H1 (cell line): ENCODE measurements at regions not wholly inside any gene's neighbourhood (a gene's known extent, or its start where the extent isn't known, plus 50 kb on each side); places are given as distances from the start of the nearest gene placed in this dataset.

Experiments used
- CTCF ChIA-PET: fragments of 300-600 bp; sonication (Branson Sonifier 250); formaldehyde crosslinking; loops from one replicate; lab custom pipeline; 2021; ENCODE audit not compliant: partially characterized antibody; lab: Charles Lee
- POLR2A ChIA-PET: fragments of 300-600 bp; sonication (Branson Sonifier 250); formaldehyde crosslinking; loops from one replicate; lab custom pipeline; 2021; ENCODE audit warnings: inconsistent platforms; ENCODE audit not compliant: partially characterized antibody; lab: Charles Lee
- DNase-seq, 2 experiments: peaks; one replicate each; pipeline versions ENCODE4 v3.0.0 to v3.0.0-alpha.2; 2010 to 2022; ENCODE audit warnings: low spot score in 2 of 2, low read depth in 1 of 2, mixed read lengths in 1 of 2
- FAIRE-seq: peaks from 2 replicates; lab custom pipeline; 2011; peaks lifted over from hg19 to GRCh38; lab: Jason Lieb, UNC
- H2AFZ ChIP-seq: 2 replicates; pipeline ENCODE4 v1.8.1; 2012; ENCODE audit warnings: low read length, inconsistent platforms
- H2AK5ac ChIP-seq: 2 replicates; pipeline ENCODE4 v1.6.1; 2013; ENCODE audit warnings: low read depth, low read length
- H2BK120ac ChIP-seq: replicated peaks from 2 replicates; pipeline ENCODE3; 2013; ENCODE audit warnings: low read depth, low read length, inconsistent platforms
- H2BK12ac ChIP-seq: 2 replicates; pipeline ENCODE4 v1.6.1; 2013; ENCODE audit warnings: low read depth, low read length
- H2BK15ac ChIP-seq: 2 replicates; pipeline ENCODE4 v1.6.1; 2013; ENCODE audit warnings: low read length
- H2BK20ac ChIP-seq: 2 replicates; pipeline ENCODE4 v1.6.1; 2013; ENCODE audit warnings: low read length
- H2BK5ac ChIP-seq: 2 replicates; pipeline ENCODE4 v1.6.1; 2013; ENCODE audit warnings: low read depth, low read length
- H3K14ac ChIP-seq: 2 replicates; pipeline ENCODE4 v1.6.1; 2013; ENCODE audit warnings: inconsistent platforms; ENCODE audit not compliant: insufficient read length
- H3K18ac ChIP-seq: 2 replicates; pipeline ENCODE4 v1.6.1; 2013; ENCODE audit warnings: low read length; ENCODE audit errors: extremely low read depth
- H3K23ac ChIP-seq: 2 replicates; pipeline ENCODE4 v1.6.1; 2013; ENCODE audit warnings: inconsistent platforms; ENCODE audit not compliant: insufficient read length
- H3K23me2 ChIP-seq: 2 replicates; pipeline ENCODE4 v1.6.1; 2013; ENCODE audit warnings: low read depth, low read length
- H3K27ac ChIP-seq: 2 replicates; pipeline ENCODE4 v1.6.1; 2011; ENCODE audit warnings: low read depth, low read length, inconsistent platforms
- H3K27me3 ChIP-seq, 4 experiments: replicated peaks in 1 of 4; 1 replicate in 1 of 4; 2 replicates in 3 of 4; pipeline versions ENCODE4 v1.6.1 to v1.8.1; 2011 to 2013; ENCODE audit warnings: low read length in 3 of 4, mild to moderate bottlenecking in 3 of 4, inconsistent platforms in 2 of 4, mixed read lengths in 2 of 4, moderate library complexity in 1 of 4; ENCODE audit not compliant: control insufficient read depth in 3 of 4, insufficient read depth in 3 of 4; ENCODE audit errors: extremely low read depth in 1 of 4
- H3K36me3 ChIP-seq, 4 experiments: 2 replicates each; pipeline versions ENCODE4 v1.6.1 to v1.8.1; 2011 to 2013; ENCODE audit warnings: mild to moderate bottlenecking in 4 of 4, low read length in 3 of 4, moderate library complexity in 2 of 4, control low read depth in 1 of 4, inconsistent platforms in 1 of 4; ENCODE audit not compliant: insufficient read depth in 4 of 4, control insufficient read depth in 2 of 4
- H3K4ac ChIP-seq: replicated peaks from 2 replicates; pipeline ENCODE3; 2013; ENCODE audit warnings: low read length, low read depth, mixed read lengths, inconsistent platforms; ENCODE audit not compliant: insufficient read length
- H3K4me1 ChIP-seq, 4 experiments: replicated peaks in 1 of 4; 1 replicate in 1 of 4; 2 replicates in 3 of 4; pipeline versions ENCODE4 v1.6.1 to v1.8.1; 2011 to 2013; ENCODE audit warnings: low read length in 3 of 4, inconsistent platforms in 2 of 4, mixed read lengths in 1 of 4; ENCODE audit not compliant: insufficient read depth in 4 of 4, control insufficient read depth in 3 of 4
- H3K4me2 ChIP-seq, 2 experiments: 2 replicates each; pipeline versions ENCODE4 v1.6.1 to v1.8.1; 2011 to 2013; ENCODE audit warnings: low read depth in 2 of 2, low read length in 2 of 2, control low read depth in 1 of 2, inconsistent platforms in 1 of 2, mild to moderate bottlenecking in 1 of 2; ENCODE audit not compliant: insufficient read depth in 1 of 2
- H3K4me3 ChIP-seq, 4 experiments: fragments of 200-600, 300-600 bp in 1 of 4; sonication (generic), shearing (Covaris generic), sonication (Bioruptor Twin) in 1 of 4; 2 replicates each; pipeline versions ENCODE4 v1.5.1 to v1.8.1; 2011 to 2016; ENCODE audit warnings: low read length in 4 of 4, low read depth in 3 of 4, control low read depth in 2 of 4, inconsistent platforms in 2 of 4, mild to moderate bottlenecking in 2 of 4, mixed read lengths in 1 of 4, moderate library complexity in 1 of 4; ENCODE audit not compliant: insufficient read depth in 2 of 4; ENCODE audit errors: extremely low read depth in 1 of 4
- H3K56ac ChIP-seq: replicated peaks from 2 replicates; pipeline ENCODE3; 2013; ENCODE audit warnings: low read depth, mild to moderate bottlenecking, mixed read lengths, low read length, inconsistent platforms; ENCODE audit not compliant: insufficient read length
- H3K79me1 ChIP-seq: 2 replicates; pipeline ENCODE4 v1.6.1; 2013; ENCODE audit warnings: low read depth, low read length, control low read depth
- H3K79me2 ChIP-seq, 2 experiments: 2 replicates each; pipeline versions ENCODE4 v1.6.1 to v1.8.1; 2012 to 2013; ENCODE audit warnings: low read length in 2 of 2, mild to moderate bottlenecking in 2 of 2, inconsistent platforms in 1 of 2; ENCODE audit not compliant: insufficient read depth in 2 of 2, control insufficient read depth in 1 of 2
- H3K9ac ChIP-seq, 4 experiments: replicated peaks in 1 of 4; 1 replicate in 1 of 4; 2 replicates in 3 of 4; pipeline versions ENCODE4 v1.6.1 to v1.8.1; 2011 to 2013; ENCODE audit warnings: low read depth in 3 of 4, low read length in 3 of 4, control low read depth in 2 of 4, mild to moderate bottlenecking in 2 of 4, moderate library complexity in 2 of 4, inconsistent platforms in 1 of 4; ENCODE audit errors: extremely low read depth in 1 of 4
- H3K9me3 ChIP-seq, 2 experiments: 2 replicates each; pipeline versions ENCODE4 v1.6.1 to v1.8.1; 2012 to 2013; ENCODE audit warnings: mild to moderate bottlenecking in 2 of 2, moderate library complexity in 2 of 2, control low read depth in 1 of 2, inconsistent platforms in 1 of 2, low read depth in 1 of 2, low read length in 1 of 2, mixed read lengths in 1 of 2; ENCODE audit not compliant: insufficient read depth in 2 of 2
- H4K20me1 ChIP-seq, 2 experiments: replicated peaks in 1 of 2; 2 replicates each; pipeline versions ENCODE3 to v1.8.1; 2011 to 2013; ENCODE audit warnings: inconsistent platforms in 2 of 2, low read length in 2 of 2, mild to moderate bottlenecking in 1 of 2; ENCODE audit not compliant: insufficient read depth in 2 of 2, control insufficient read depth in 1 of 2
- H4K5ac ChIP-seq: 2 replicates; pipeline ENCODE4 v1.6.1; 2013; ENCODE audit warnings: low read length, low read depth, mixed read lengths, inconsistent platforms; ENCODE audit not compliant: insufficient read length
- H4K8ac ChIP-seq: 2 replicates; pipeline ENCODE4 v1.8.0; 2013; ENCODE audit warnings: mild to moderate bottlenecking, moderate library complexity, low read length, inconsistent platforms; ENCODE audit not compliant: insufficient read depth; ENCODE audit errors: extremely low read depth
- H4K91ac ChIP-seq: replicated peaks from 2 replicates; pipeline ENCODE3; 2013; ENCODE audit warnings: low read length, mixed read lengths, inconsistent platforms; ENCODE audit not compliant: insufficient read length
- CEBPB ChIP-seq: IDR thresholded peaks from 2 replicates; pipeline ENCODE4 v1.6.1; 2012; ENCODE audit warnings: low read depth, low read length
- CHD2 ChIP-seq: IDR thresholded peaks from 2 replicates; pipeline ENCODE4 v1.6.1; 2012; ENCODE audit warnings: low read length, improper control_type of control experiment
- CTBP2 ChIP-seq: IDR thresholded peaks from 2 replicates; pipeline ENCODE4 v1.7.0; 2011; ENCODE audit warnings: borderline replicate concordance, mild to moderate bottlenecking, moderate library complexity, mixed read lengths, low read length; ENCODE audit not compliant: insufficient read depth, insufficient read length
- GABPA ChIP-seq: IDR thresholded peaks from 2 replicates; pipeline ENCODE4 v1.6.1; 2011; ENCODE audit warnings: mild to moderate bottlenecking, low read length, moderate library complexity, borderline replicate concordance; ENCODE audit not compliant: insufficient read depth
- KDM5A ChIP-seq: fragments of 200-600 bp; IDR thresholded peaks from 2 replicates; pipeline ENCODE4 v1.7.1; 2012; ENCODE audit warnings: mild to moderate bottlenecking, low read length, inconsistent platforms, mixed read lengths
- NANOG ChIP-seq: IDR thresholded peaks from 2 replicates; pipeline ENCODE4 v1.6.1; 2011; ENCODE audit warnings: low read length, low read depth, mild to moderate bottlenecking, inconsistent platforms; ENCODE audit not compliant: insufficient read depth, poor library complexity, severe bottlenecking
- POLR2AphosphoS5 ChIP-seq: IDR thresholded peaks from 2 replicates; pipeline ENCODE4 v1.6.1; 2011; ENCODE audit warnings: low read depth, low read length
- RNF2 ChIP-seq: fragments of 200-900, 300-1000 bp; sonication (generic); IDR thresholded peaks from 2 replicates; pipeline ENCODE4 v1.7.1; 2016; ENCODE audit warnings: borderline replicate concordance, low read depth, mild to moderate bottlenecking, antibody characterized with exemption, low read length; ENCODE audit not compliant: poor library complexity, severe bottlenecking; ENCODE audit errors: missing control alignments
- SIN3A ChIP-seq, 2 experiments: IDR thresholded peaks in 1 of 2; conservative IDR thresholded peaks in 1 of 2; 2 replicates each; pipeline ENCODE4 v1.6.1; 2011 to 2012; ENCODE audit warnings: low read length in 2 of 2, improper control_type of control experiment in 1 of 2, low read depth in 1 of 2, mild to moderate bottlenecking in 1 of 2
- TAF7 ChIP-seq: optimal IDR thresholded peaks from 2 replicates; pipeline ENCODE3; 2011; ENCODE audit warnings: low read depth, mild to moderate bottlenecking, inconsistent platforms, low read length, moderate library complexity, borderline replicate concordance
- TEAD4 ChIP-seq: IDR thresholded peaks from 2 replicates; pipeline ENCODE4 v1.6.1; 2012; ENCODE audit warnings: low read depth, low read length, inconsistent platforms, mixed read lengths
- WGBS, 2 experiments: shearing (Covaris generic) in 1 of 2; methylation state at CpG; one replicate each; pipeline versions ENCODE4 v1.1.6 to v1.1.7; 2013 to 2015; ENCODE audit warnings: low lambda C conversion rate in 2 of 2, mixed read lengths in 2 of 2, inconsistent platforms in 1 of 2, low coverage in 1 of 2, missing lambda C conversion rate in 1 of 2; ENCODE audit not compliant: insufficient replicate concordance in 2 of 2, insufficient coverage in 1 of 2, insufficient read length in 1 of 2; ENCODE audit errors: extremely low coverage in 1 of 2, missing lambda C conversion rate in 1 of 2; 5-methylcytosine and 5-hydroxymethylcytosine counted together

- H3K79me1 ChIP-seq, result no peaks in the 10 kb centered on the region
- H3K36me3 ChIP-seq, result no peaks in the 10 kb centered on the region
- no peaks in the 10 kb centered on the region for H3K23me2 ChIP-seq
- no peak overlapping the region for H3K56ac ChIP-seq
- ChIA-PET POLR2A (no interaction called here), CTCF (interaction anchor here (0.6 to 1.5 kb wide), 2 partner anchors 19 to 23 kb away, joined by 3 read pairs; no protein-coding TSS in a partner anchor)
- H2AK5ac ChIP-seq, result no peak overlapping the region
- no peak overlapping the region for H2BK15ac ChIP-seq
- DNase-seq, result no peak
- no peak overlapping the region for H2BK20ac ChIP-seq
- H3K14ac ChIP-seq, result no peak overlapping the region
- peaks cover 0 to 3% (median 2%) of the 10 kb centered on the region in 4 experiments; a peak in 4 of 7 replicates for H3K4me1 ChIP-seq
- H3K4ac ChIP-seq, result no peak overlapping the region
- H2BK5ac ChIP-seq, result no peak overlapping the region
- no peak overlapping the region for H4K91ac ChIP-seq
- H2BK120ac ChIP-seq, result no peak overlapping the region
- TF ChIP-seq GABPA (no peak), CHD2 (no peak), SIN3A (conservative IDR thresholded peaks at IDR 0.05 in 1 of 2, IDR thresholded peaks at IDR 0.05 in 1 of 2; ENCODE audit: low read depth in 1 of 2, low read length in 2 of 2) (no peak), TEAD4 (no peak), RNF2 (no peak), CTBP2 (no peak), CEBPB (no peak), KDM5A (no peak), TAF7 (no peak), POLR2AphosphoS5 (no peak), NANOG (no peak)
- H3K4me3 ChIP-seq, result no peak overlapping the region
- peaks cover 0 to 49% of the 10 kb centered on the region in 2 experiments; a peak in 2 of 4 replicates for H3K79me2 ChIP-seq
- no peak overlapping the region for H3K9ac ChIP-seq
- no peaks in the 10 kb centered on the region for H3K9me3 ChIP-seq
- no peak overlapping the region for H3K23ac ChIP-seq
- H3K18ac ChIP-seq, result no peak overlapping the region
- no peaks in the 10 kb centered on the region for H4K20me1 ChIP-seq
- H4K8ac ChIP-seq, result no peak overlapping the region
- no peak overlapping the region for H3K4me2 ChIP-seq
- H2AFZ ChIP-seq, result peak overlapping the region; percentile 49; the same call in 1 of the 2 replicates
- 83% methylated on average over 2 of the region's 2 CpGs; no CpG with 5 or more reads in 1 of the 2 experiments for WGBS, 2 experiments
- no peak for FAIRE-seq
- H2BK12ac ChIP-seq, result no peak overlapping the region
- no peaks in the 10 kb centered on the region for H3K27me3 ChIP-seq
- H3K27ac ChIP-seq, result no peak overlapping the region
- no peak overlapping the region for H4K5ac ChIP-seq
Measured at GRCh38 chr1:187645651-187646050, 816.9 kb downstream of the PLA2G4A start.
